Activated CD8-positive, alpha-beta T cell treated with anti-CD3 and anti-CD28 coated beads for 36 hours (primary cell): ENCODE measurements at regions not wholly inside any gene's neighbourhood (a gene's known extent, or its start where the extent isn't known, plus 50 kb on each side); places are given as distances from the start of the nearest gene placed in this dataset.

ENCODE experiments used
- ATAC-seq: fragments of 200-7000 bp; cut with Tn5 transposase; one replicate; pipeline ENCODE4 v1.10.0; 2021; ENCODE audit warnings: mild to moderate bottlenecking, moderate library complexity
- CTCF ChIA-PET: fragments of 350-600 bp; sonication (Branson Sonifier 250); formaldehyde crosslinking; loops from one replicate; lab custom pipeline; 2021; ENCODE audit warnings: antibody characterized with exemption; lab: Charles Lee
- POLR2A ChIA-PET: fragments of 350-600 bp; sonication (Branson Sonifier 250); formaldehyde crosslinking; loops from one replicate; lab custom pipeline; 2021; ENCODE audit warnings: antibody characterized with exemption; lab: Charles Lee
- DNase-seq: peaks from one replicate; pipeline ENCODE4 v3.0.0-alpha.2; 2020
- H3K27ac Mint-ChIP-seq: one replicate; pipeline ENCODE4 v1.8.0; 2021; ENCODE audit warnings: mild to moderate bottlenecking, mixed read lengths
- H3K27me3 Mint-ChIP-seq: one replicate; pipeline ENCODE4 v1.8.0; 2021; ENCODE audit warnings: mixed read lengths
- H3K36me3 Mint-ChIP-seq: one replicate; pipeline ENCODE4 v1.8.0; 2021; ENCODE audit warnings: low read depth, mixed read lengths
- H3K4me1 Mint-ChIP-seq: one replicate; pipeline ENCODE4 v1.8.0; 2021; ENCODE audit warnings: low read depth, mixed read lengths
- H3K4me3 Mint-ChIP-seq: one replicate; pipeline ENCODE4 v1.8.0; 2021; ENCODE audit warnings: mild to moderate bottlenecking, moderate library complexity, mixed read lengths
- H3K9me3 Mint-ChIP-seq: one replicate; pipeline ENCODE4 v1.8.0; 2021; ENCODE audit warnings: mixed read lengths
- intact Hi-C: fragments of 100-400 bp; cut with micrococcal nuclease; formaldehyde crosslinking; loops from one replicate; pipeline ENCODE4 v1.10.0; 2022
- TF ChIP-seq, protein P1 (sequence below): fragments of 200-600 bp; IDR thresholded peaks from one replicate; pipeline ENCODE4 v1.8.0; 2022; ENCODE audit warnings: antibody characterized with exemption, mild to moderate bottlenecking

GRCh38 chr2:133774654-133775015 lies 206.4 kb upstream of the NCKAP5 start:
- DNase-seq (no peak), ATAC-seq (no peak)
- CTCF ChIA-PET: no interaction called here

DNA sequence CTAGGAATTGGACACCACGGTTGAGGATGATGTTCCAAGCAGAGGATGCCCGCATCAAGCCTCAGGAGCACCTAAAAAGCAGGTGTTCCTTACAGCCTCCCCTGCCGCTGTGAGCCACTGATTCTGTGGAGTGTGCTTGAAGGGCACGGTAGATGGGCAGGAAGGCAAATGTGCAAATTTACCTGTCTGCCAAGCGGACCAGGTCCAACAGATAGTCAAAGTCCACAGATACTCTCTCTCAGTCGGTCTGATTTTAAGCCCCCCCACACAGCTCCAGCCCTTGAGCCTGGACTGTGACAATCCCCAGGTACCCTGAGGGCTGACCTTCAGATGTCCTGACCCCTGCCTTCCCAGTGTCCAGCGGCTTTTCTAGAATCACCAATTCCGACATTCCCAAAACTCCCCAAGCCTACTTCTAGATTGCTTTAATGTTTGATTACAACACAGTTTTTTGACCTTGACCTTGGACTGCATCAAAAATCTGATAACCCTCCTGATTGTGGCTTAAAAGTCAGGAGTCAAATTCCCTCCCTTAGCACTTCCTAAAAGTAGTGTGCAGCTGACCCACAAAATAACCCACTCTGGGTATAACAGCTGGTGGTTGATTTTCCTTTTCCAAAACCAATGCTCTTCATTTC lies 208.8 kb upstream of the NCKAP5 start:
- no peak for DNase-seq
- Mint-ChIP-seq H3K4me1 (no peaks in the 10 kb centered on the region), H3K27ac (no peak overlapping the region), H3K4me3 (no peak overlapping the region), H3K36me3 (no peaks in the 10 kb centered on the region), H3K27me3 (peaks cover 6% of the 10 kb centered on the region), H3K9me3 (no peaks in the 10 kb centered on the region)
- CTCF ChIA-PET: no interaction called here
- intact Hi-C loops: no loop called here
- TF ChIP-seq, protein P1, sequence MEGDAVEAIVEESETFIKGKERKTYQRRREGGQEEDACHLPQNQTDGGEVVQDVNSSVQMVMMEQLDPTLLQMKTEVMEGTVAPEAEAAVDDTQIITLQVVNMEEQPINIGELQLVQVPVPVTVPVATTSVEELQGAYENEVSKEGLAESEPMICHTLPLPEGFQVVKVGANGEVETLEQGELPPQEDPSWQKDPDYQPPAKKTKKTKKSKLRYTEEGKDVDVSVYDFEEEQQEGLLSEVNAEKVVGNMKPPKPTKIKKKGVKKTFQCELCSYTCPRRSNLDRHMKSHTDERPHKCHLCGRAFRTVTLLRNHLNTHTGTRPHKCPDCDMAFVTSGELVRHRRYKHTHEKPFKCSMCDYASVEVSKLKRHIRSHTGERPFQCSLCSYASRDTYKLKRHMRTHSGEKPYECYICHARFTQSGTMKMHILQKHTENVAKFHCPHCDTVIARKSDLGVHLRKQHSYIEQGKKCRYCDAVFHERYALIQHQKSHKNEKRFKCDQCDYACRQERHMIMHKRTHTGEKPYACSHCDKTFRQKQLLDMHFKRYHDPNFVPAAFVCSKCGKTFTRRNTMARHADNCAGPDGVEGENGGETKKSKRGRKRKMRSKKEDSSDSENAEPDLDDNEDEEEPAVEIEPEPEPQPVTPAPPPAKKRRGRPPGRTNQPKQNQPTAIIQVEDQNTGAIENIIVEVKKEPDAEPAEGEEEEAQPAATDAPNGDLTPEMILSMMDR: no peak
- POLR2A ChIA-PET: interaction anchor here (0.8 kb wide), 1 partner anchor 41 kb away, joined by 5 read pairs; no protein-coding TSS in a partner anchor
- ATAC-seq: no peak

More at GRCh38 chr2:133774654-133775015, 206.4 kb upstream of the NCKAP5 start:
- Mint-ChIP-seq H3K9me3 (no peaks in the 10 kb centered on the region), H3K27me3 (peaks cover 6% of the 10 kb centered on the region), H3K36me3 (no peaks in the 10 kb centered on the region), H3K4me1 (no peaks in the 10 kb centered on the region), H3K4me3 (no peak overlapping the region), H3K27ac (no peak overlapping the region)
- TF ChIP-seq, protein P1: no peak
- intact Hi-C loops: no loop called here
- POLR2A ChIA-PET: no interaction called here

DNA sequence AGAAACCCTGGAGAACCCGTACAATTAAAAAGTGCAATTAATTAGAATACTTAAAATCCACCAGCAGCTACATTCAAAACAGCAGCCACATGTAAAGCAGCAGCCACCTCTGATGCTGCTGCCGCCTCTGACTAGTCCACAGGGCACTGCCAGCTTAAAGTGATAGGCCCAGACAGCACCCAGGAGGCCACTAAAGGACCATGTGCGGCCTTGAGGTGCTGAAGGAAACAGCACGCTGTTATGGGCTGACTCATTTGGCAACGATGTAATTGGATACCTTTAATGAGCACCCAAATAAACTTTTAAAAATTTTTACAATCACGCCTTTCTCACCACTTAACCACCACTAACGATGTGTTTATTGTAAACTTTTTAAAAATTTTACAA lies 209.3 kb upstream of the NCKAP5 start:
- DNase-seq (no peak), ATAC-seq (no peak)
- Mint-ChIP-seq H3K4me1 (no peaks in the 10 kb centered on the region), H3K27me3 (peaks cover 4% of the 10 kb centered on the region), H3K36me3 (no peaks in the 10 kb centered on the region), H3K4me3 (no peak overlapping the region), H3K9me3 (no peaks in the 10 kb centered on the region), H3K27ac (no peak overlapping the region)
- ChIA-PET POLR2A (interaction anchor here (0.8 kb wide), 1 partner anchor 42 kb away, joined by 5 read pairs; no protein-coding TSS in a partner anchor), CTCF (no interaction called here)
- intact Hi-C loops: no loop called here
- TF ChIP-seq, protein P1: no peak

GRCh38 chr2:133780099-133780996 lies 212.1 kb upstream of the NCKAP5 start:
- intact Hi-C loops: no loop called here
- ChIA-PET CTCF (interaction anchor here (0.6 to 1.4 kb wide), 15 partner anchors 8 to 1512 kb away, joined by 3 to 8 read pairs (median 4); no protein-coding TSS in a partner anchor), POLR2A (no interaction called here)
- TF ChIP-seq, protein P1: peak; percentile 68
- Mint-ChIP-seq H3K36me3 (no peaks in the 10 kb centered on the region), H3K4me3 (no peak overlapping the region), H3K9me3 (no peaks in the 10 kb centered on the region), H3K4me1 (no peaks in the 10 kb centered on the region), H3K27ac (no peak overlapping the region), H3K27me3 (peaks cover 1% of the 10 kb centered on the region)
- DNase-seq (peak; percentile 52), ATAC-seq (no peak)
